GM21619 (cell line): ENCODE measurements at regions not wholly inside any gene's neighbourhood (a gene's known extent, or its start where the extent isn't known, plus 50 kb on each side); places are given as distances from the start of the nearest gene placed in this dataset.
"Not testable (repeated sequence)": the region's sequence is repeated elsewhere in the genome, so short reads cannot be mapped to it uniquely, and the experiment has no call there.

Experiments used
- ATAC-seq: cut with Tn5 transposase; IDR thresholded peaks from one replicate; pipeline ENCODE4 v1.9.1; 2021; ENCODE audit not compliant: unreplicated experiment

DNA sequence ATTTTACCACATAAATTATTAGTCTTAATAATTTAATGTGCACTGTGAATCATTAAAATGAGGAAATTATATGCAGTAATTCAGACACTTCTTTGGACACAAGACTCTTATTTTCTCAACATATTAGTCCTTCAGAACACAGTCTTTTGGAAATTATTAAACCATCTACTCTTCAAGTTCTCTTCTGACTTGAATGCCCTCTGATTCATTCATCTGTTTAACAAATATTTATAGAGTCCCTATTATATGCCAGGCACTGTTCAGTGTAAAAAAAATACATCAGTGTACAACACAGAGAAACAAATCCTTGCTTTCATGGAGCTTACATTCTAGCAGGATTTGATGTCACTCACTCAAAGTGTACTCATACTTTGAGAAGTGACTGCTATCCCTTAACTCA, 163.4 kb upstream of the IL12B start:
- no peak for ATAC-seq

DNA sequence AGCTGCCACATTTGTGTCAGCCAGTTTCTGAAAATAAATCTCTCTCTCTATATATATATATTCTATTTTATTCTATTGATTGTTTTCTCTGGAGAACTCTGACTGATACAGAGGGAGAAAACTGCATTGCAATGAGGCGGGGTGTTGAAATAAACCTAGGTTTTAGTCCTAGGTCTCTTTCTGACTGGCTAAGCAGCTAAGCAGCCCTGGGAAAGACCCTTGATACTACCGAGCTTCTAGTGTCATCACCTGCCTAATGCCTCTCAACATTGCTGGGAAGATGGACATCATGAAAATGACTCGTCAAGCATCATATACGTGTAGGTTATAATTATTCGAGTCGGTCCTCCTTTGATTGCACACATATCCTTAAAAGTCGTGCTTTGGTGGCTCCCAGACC, 166.5 kb upstream of the IL12B start:
- no peak for ATAC-seq

DNA sequence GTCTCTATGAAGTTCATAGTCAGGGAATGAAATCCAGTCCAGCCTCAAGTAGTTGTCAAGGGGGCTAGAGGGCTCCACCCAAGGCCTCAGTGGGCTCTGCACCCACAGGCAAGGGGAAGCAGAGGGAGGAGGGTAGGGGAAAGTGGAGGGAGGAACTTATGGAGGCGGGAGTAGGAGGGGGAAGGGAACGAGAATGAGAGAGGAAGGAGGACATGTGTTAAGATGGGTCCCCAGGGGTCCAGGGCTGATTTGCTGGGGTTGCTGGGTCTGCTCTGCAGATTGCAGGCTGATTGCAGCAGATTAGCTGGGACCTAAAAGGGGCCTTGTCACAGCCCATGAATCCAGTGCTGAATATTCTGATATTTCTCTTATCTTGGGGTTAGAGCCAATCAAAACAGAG, 166.9 kb upstream of the IL12B start:
- no peak for ATAC-seq

DNA sequence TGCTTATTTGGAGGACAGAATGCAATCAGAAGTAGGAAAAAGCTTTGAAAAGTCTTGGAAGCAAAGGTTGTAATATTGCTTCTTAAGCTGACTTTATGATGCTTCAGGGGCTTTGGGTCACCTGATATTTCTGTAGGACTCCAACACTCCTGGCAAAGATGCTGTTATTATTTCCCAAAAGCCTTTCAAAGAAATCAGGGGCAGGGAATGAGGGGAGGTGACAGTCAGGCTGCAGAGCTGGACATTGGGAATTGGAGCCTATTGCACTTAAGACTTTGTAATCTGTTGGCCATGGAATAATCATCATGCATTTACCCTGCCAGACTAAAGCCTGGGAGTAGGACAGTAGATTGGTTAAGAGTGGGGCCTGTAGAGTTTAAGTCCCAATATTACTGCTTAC, 168.3 kb upstream of the IL12B start:
- no peak for ATAC-seq

DNA sequence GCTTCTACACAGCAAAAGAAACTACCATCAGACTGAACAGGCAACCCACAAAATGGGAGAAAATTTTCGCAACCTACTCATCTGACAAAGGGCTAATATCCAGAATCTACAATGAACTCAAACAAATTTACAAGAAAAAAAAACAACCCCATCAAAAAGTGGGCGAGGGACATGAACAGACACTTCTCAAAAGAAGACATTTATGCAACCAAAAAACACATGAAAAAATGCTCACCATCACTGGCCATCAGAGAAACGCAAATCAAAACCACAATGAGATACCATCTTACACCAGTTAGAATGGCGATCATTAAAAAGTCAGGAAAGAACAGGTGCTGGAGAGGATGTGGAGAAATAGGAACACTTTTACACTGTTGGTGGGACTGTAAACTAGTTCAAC, 171.8 kb upstream of the IL12B start:
- not testable (repeated sequence) for ATAC-seq

DNA sequence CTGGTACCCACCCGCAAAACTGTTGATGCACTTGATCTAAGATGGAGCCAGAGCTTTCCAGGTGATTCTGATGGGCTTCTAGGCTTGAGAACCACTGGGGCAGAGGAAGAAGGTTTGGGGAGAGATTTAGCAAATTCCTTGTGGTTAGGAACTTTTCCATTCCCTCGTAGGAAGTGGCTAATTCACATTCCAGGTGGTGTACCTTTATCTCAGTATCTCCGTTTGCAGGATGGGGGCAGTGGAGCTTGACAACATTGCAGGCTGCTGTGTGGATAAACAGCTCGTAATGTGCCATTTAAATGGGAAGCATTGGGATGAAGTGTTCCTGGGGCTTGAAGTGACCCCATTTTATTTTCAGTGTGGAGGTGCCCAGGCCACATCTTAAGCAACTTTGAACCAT, 172.9 kb upstream of the IL12B start:
- no peak for ATAC-seq

DNA sequence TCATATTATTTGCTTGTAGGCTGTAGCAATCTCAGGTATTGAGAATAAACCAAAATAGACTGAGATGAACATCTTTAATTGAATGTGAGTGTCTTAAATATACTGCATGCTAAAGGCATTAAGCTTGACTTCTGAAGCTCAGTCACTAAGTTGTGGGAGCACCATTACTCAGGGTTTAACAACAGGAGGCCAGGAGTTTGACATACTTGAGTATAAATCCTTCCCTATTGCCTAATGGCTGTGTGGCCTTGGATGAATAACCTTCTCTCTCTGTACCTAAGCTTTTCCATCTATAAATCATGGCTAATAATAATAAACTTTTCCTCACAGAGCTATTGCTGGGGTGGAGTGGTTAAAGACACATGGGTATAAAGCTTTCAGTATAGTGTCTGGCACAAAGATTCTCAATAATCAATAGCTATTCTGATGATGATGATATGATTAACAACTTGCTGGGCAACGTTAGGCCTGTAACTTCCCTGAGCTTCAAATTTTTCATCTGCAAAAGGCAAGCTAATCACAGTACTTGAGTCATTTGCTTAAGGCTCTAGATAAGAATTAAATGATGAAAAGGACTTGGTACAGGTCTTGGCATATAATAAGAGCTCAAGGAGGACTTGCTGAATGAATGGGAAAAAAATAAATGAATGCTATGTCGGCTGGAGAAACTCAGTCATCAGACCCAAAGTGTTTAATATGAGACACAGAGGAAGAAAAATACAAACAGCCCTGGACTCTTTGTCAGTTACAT, 174.0 kb upstream of the IL12B start:
- ATAC-seq: no peak

DNA sequence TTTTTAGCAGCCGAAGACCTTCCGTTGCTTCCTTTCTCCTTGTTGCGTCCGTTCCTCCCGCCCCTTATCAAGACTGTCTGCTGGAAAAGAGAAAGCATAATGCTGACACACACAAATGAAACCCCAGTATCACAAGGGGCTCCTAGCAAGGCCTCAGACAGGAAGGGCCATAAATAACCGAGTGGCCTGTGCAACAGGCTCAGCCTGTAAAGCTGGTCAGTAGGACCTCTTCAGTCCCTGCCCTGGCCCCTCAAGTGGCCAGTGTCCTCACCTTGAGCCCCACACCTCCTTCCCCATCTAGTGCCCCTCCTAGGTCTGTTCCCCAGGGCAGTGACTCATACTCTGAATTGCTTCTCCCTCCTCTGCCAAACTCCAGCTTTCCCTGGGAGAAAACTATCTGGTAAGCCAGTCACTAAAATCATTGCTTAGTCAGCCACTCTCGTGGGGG, 174.6 kb upstream of the IL12B start:
- no peak for ATAC-seq

DNA sequence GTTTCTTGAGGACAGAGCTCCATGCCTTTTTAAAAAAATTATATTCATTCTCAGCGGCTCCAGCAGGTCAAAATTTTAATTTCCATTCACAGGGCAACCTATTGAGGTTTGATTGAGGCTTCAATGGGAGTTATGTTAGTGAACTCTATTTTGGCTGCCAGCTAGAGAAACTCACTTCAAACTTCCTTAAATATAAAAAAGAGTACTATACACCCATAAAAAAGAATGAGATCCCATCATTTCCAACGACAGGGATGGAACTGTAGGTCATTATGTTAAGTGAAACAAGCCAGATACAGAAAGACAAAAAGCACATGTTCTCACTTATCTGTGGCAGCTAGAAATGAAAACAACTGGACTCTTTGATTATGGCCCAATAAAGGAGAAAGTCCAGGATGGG, 176.8 kb upstream of the IL12B start:
- ATAC-seq: no peak

DNA sequence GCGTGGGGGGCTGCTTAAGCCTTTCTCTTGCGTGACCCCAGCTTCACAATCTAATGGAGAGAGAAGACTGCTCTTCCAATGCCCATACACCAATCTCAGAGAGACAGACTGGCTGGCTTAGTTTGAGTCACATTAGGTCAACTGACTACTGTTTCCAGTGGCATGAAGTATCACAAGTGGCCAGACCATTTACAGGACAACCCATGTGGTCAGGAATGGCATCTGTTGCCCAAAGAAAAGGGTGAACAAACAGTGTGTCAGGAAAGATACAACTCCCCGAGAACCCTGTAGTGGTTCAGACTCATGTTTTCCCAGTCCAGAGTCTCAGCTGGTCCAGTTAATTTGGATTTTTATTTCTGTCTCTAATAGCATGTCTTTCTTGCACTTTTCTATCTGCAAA, 177.4 kb upstream of the IL12B start:
- ATAC-seq: no peak

DNA sequence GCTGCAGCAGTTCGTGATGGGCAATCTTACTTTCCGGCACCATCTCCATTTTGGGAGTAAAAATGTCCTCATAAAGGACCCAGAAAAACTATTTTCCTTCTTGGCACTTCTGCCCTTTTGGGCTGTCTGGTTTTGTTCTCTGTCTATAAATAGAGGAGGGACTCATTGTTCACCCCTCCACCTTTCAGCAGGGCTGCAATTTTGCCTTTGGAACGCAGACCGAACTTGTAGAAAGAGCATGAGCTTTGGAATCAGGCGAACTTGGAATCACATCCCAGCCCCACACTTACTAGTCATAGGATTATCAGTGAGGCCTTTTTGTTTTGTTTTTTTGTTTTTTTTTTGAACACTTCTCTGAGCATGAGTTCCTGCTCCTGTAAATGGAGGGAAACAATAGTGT, 178.1 kb upstream of the IL12B start:
- ATAC-seq: no peak

DNA sequence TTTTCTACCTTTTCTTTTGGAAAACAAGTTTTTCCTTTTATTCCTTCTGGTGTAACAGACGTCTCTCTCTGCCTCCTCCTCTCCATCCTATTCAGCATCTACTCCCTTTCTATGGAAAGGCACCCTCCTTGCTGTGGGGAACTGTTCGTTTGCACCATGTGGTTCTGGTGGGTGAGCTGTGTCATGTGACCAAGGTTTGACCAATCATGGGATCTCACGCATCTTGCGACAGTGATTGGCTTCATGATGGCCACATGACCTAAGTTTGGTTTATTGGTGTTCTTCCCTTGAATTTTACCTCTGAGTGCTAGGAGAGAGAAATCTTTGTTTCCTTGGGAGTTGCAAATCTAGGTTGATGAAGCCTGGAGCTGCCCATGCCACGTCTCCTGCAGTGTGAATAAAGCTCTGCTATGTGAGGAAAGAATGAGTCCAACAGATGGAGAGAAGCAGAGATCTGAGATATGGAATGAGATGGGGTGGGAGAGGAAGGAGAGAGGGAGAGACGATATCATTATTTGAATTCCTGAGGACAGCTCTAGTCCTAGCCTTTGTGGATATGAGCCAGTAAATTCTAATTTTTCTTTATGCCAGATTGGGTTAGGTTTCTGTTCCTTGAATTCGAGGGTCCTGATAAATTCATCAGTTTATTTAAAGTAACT, 178.8 kb upstream of the IL12B start:
- ATAC-seq: no peak

DNA sequence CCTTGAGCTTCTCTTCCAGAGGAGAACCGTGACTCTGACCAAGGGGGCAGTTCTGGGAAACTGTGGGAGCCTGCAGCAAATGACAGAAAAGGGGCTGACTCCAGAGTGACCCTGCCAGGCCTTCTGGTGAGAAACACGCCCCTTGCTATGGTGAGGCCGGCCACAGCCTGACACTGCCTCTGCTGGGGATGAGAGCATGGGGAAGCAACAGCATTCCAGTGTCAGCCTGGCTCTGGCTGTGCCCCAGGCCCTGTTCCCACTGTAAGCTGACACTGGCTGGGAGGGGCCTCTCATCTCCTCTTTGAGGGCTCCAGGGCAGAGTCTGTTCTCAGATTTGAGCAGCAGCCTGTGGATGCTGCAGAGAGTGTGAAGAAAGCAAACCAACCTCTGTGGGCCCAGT, 180.0 kb upstream of the IL12B start:
- ATAC-seq: no peak

DNA sequence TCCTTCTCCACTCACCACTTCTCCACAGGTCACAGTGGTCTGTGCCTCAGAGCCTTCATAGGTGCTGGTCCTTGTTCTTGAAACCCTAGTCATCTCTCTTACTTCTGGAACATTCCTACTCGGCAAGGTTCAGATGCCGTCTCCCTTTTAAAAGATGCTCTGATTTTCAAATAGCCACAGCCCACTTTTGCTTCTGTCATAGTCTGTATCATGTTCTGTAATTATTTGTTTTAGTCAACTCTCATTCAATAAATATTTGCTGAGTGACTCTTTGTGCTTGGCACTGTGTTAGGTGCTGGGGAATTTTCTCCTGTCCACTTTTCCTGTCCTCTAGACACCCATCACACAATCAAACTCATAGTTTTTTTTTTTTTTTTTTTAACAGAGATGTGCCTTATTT, 181.3 kb upstream of the IL12B start:
- no peak for ATAC-seq

DNA sequence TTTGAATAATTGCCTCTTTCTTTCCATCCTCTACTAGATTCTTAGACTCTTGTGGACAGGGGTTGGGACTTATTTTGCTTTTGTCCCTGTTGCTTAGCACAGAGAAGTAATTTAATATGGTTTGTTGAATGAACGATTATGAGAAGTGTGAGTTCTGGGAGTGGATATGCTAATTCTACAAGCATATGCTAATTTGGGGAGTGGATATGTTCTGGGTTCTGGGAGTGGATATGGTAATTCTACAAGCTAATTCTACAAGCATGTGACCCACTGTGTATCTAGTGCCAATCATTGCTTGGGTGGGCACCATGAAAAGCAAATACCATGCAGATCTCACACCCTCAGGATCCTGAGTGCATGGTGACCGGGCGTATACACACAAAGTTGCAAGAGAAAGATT, 181.8 kb upstream of the IL12B start:
- no peak for ATAC-seq

DNA sequence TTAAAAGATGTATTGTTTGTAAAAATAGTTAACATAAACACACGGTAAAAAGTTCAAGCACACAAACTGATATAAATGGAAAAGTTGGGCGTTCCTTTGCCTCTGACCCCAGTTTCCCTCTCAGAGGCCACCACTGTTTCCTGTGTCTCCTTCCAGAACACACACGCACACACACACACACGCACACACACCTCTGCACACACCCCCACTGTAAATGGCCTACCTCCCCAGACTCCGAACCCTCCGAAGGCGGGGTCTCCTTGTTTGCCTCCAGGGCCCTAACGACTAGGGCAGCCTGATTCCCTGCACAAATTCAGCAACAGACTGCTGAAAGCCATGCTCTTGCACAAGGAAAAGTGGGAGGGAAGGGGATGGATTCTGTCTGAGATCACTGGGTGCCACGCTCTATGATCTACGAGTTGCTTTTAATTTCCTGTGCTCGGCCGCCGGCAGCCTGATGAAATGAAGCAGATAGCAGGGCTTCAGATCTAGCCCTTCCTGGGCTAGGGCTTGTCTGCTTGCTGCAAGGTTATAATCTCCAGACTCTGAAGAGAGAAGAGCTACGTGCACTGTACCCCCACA, 184.0 kb upstream of the IL12B start:
- no peak for ATAC-seq

DNA sequence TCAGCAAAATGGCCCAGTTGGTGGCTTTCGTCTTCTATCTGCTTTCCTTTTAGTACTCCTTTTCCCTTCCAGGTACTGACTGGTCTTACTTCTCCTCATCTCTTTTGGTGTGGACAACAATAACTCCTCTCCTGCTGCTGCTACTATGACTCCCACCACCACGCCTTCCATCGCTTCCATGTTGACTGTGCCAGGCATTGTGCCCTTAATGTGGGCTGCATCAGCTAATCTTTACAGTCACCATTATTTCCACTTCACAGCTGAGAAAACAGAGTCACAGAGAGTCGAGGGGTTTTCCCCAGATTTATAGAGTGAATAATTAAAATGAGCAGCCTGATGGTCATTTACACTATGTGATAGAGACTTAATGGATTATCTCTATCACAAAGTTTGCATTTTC, 184.9 kb upstream of the IL12B start:
- no peak for ATAC-seq

DNA sequence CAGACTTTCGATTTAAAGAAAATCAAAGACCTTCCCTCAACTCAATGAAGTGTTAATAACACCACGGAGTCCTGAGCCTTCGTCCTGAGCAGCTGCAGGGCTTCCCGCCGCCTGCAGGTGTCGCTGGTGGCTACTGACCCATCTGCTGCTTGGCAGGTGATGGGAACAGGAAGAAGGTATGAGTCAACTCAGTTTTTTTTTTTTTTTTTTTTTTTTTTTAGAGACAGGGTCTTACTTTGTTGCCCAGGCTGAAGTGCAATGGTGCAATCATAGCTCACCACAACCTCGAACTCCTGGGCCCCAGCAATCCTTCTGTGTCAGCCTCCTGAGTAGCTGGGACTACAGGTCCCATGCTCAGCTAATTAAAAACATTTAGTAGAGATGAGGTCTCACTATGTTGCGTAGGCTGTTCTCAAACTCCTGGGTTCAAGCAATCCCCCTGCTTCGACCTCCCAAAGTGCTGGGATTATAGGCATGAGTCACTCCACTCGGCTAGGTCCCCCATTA, 185.7 kb upstream of the IL12B start:
- ATAC-seq: peak; percentile 97

DNA sequence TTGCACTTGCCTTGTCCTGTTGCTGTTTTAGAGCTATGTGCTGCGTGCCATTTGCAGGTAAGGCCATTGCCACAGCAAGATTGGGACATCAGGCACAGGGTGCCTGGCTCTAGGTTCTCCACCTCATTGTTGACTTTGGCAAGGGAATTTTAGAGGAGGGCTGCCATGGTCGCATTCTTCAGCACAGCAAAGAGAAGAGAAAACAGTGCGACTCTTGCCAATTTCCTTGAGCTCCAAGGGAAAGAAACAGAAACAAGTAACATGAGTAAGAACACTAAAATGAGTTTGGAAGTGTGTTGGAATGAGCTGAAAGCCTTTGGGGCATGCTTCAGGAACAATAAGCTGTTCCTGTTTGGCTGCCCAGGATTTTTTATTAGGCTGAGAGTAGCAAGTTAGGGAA, 188.1 kb upstream of the IL12B start:
- ATAC-seq: no peak

DNA sequence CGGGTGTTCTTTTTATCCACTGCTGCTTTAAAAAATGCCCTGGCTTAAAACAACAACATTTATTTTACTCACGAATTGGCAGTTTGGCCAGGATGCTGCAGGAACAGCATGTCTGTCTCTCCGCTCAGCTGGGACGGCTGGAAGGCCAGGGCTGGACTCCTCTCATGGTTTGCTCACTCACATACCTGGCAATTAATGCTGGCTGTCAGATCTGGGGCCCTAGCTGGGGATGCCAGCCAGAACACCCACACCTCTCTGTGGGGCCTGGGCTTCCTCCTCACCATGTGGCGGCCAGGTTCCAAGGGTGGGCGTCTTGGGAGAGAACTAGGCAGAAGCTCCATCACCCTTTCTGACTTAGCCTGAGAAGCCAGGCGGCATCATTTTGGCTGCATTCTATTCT, 189.1 kb upstream of the IL12B start:
- no peak for ATAC-seq

DNA sequence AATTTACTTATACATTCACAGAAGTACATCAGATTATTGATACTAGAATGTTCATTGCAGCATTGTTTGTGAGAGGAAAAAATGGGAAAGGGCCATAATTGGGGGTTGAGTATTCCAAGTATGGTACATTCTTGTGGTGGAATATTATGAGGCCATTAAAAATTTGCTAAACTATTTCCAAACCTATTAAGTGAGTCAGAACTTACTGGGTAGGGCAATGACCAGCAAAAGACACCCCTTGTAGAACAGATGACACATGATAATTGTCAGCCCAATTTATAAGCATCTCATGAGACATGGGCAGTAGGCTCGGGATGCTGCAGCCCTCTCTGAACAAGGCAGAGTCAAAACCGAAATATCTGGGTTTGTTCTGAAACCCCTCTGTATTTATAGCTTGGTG, 192.6 kb upstream of the IL12B start:
- no peak for ATAC-seq

DNA sequence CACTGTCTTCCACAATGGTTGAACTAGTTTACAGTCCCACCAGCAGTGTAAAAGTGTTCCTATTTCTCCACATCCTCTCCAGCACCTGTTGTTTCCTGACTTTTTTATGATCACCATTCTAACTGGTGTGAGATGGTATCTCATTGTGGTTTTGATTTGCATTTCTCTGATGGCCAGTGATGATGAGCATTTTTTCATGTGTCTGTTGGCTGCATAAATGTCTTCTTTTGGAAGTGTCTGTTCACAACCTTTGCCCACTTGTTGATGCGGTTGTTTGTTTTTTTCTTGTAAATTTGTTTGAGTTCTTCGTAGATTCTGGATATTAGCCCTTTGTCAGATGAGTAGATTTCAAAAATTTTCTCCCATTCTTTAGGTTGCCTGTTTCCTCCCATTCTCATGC, 194.0 kb upstream of the IL12B start:
- ATAC-seq: not testable (repeated sequence)
